ENCODE measurements at regions not wholly inside any gene's neighbourhood (a gene's known extent, or its start where the extent isn't known, plus 50 kb on each side); places are given as distances from the start of the nearest gene placed in this dataset.

GRCh38 chr15:96403932-96404331, 73.4 kb downstream of the NR2F2 start:
- TF ChIP-seq CTCF (IDR thresholded peaks at IDR 0.05; ENCODE audit: low read depth, low read length, missing control alignments) = no peak
- no peak overlapping the region for H3K4me3 ChIP-seq (replicated peaks; ENCODE audit: low read depth, low read length)
- DNase-seq (ENCODE audit: extremely low read depth, low read depth) = no peak

DNA sequence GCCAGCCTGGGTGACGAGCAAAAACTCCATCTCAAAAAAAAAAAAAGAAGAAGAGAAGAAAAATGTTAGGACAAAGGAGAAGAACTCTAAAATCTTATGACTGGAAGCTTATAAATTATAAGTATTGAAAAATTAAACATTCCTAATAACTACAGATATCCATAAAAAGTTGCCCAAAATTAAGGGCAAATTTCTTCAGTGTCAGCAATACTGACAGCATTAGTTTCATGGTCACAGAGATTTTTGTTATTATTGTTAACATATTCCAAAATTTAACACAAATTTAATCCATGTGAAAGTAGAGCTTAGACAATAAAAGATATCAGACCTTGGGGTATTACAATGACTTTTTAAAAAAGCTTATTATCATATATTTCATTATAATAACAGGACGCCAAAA, 74.1 kb downstream of the NR2F2 start:
- no peak overlapping the region for H3K4me3 ChIP-seq (replicated peaks; ENCODE audit: low read depth, low read length)
- no peak for TF ChIP-seq CTCF (IDR thresholded peaks at IDR 0.05; ENCODE audit: low read depth, low read length, missing control alignments)
- DNase-seq (ENCODE audit: extremely low read depth, low read depth) = no peak

- DNase-seq (ENCODE audit: extremely low read depth, low read depth) = no peak
- no peak overlapping the region for H3K4me3 ChIP-seq (replicated peaks; ENCODE audit: low read depth, low read length)
- no peak for TF ChIP-seq CTCF (IDR thresholded peaks at IDR 0.05; ENCODE audit: low read depth, low read length, missing control alignments)
Observed at GRCh38 chr15:96406291-96406690, 75.8 kb downstream of the NR2F2 start.

DNA sequence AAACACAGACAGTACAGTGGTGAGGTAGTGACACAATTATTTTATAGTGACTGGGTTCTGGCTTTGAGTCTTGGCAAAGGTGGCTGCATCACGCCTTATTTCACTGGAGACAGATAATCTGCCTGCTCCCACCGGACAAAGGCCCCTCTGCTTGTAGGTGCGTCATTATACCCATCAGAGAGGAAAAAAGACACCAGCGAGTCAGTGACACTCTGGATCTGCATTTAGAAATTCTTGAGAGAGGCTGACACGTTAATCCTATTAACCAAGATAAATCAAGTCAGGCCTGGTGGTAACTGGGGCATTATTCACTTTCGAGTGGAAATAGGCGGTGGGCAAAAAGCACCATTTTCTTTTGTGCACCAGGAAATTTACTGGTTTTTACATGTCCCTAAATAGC, 76.2 kb downstream of the NR2F2 start:
- no peak for TF ChIP-seq CTCF (IDR thresholded peaks at IDR 0.05; ENCODE audit: low read depth, low read length, missing control alignments)
- no peak overlapping the region for H3K4me3 ChIP-seq (replicated peaks; ENCODE audit: low read depth, low read length)
- no peak for DNase-seq (ENCODE audit: extremely low read depth, low read depth)

DNA sequence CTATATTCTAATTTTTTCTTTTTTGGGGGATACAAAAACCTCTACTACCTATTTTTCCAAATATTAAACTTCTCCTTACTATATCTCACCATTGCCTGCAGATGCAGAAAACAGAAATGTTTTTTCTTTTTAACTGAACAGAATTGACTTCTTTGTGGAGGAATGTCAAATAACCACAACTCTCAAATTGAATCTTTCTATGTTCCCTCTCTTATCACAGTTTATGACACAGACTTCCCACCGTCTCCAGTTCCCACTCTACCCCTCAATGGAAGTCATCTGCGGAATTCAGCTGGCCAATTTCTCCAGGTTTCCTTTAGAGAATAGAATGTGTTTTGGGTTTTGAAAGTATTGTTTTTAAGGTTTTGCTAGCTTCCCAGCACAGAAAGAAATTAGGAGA, 77.0 kb downstream of the NR2F2 start:
- DNase-seq (ENCODE audit: extremely low read depth, low read depth) = no peak
- TF ChIP-seq CTCF (IDR thresholded peaks at IDR 0.05; ENCODE audit: low read depth, low read length, missing control alignments) = no peak
- H3K4me3 ChIP-seq (replicated peaks; ENCODE audit: low read depth, low read length) = no peak overlapping the region

GRCh38 chr15:96408591-96409183, 78.2 kb downstream of the NR2F2 start:
- no peak for TF ChIP-seq CTCF (IDR thresholded peaks at IDR 0.05; ENCODE audit: low read depth, low read length, missing control alignments)
- no peak overlapping the region for H3K4me3 ChIP-seq (replicated peaks; ENCODE audit: low read depth, low read length)
- DNase-seq (ENCODE audit: extremely low read depth, low read depth) = no peak

Measured in HFF-Myc (cell line).